HEK293 (cell line): ENCODE measurements at regions not wholly inside any gene's neighbourhood (a gene's known extent, or its start where the extent isn't known, plus 50 kb on each side); places are given as distances from the start of the nearest gene placed in this dataset.

Source experiments
- CTCF ChIA-PET: fragments of 350-600 bp; formaldehyde crosslinking; extraction: SDS; loops from one replicate; lab custom pipeline; 2021; ENCODE audit warnings: antibody characterized with exemption; lab: Yijun Ruan, JAX
- POLR2A ChIA-PET: fragments of 300-600 bp; formaldehyde crosslinking; extraction: SDS; loops from one replicate; lab custom pipeline; 2020; ENCODE audit warnings: antibody characterized with exemption, inconsistent platforms; lab: Yijun Ruan, JAX
- H3K27ac ChIP-seq: fragments of 200-500 bp; sonication (Bioruptor generic); 2 replicates; pipeline ENCODE4 v1.5.1; 2014; ENCODE audit warnings: low read depth, low read length, control low read depth, inconsistent platforms; ENCODE audit errors: extremely low read depth
- H3K36me3 ChIP-seq, 2 experiments: fragments of 200-500 bp in 1 of 2; sonication (Bioruptor generic) in 1 of 2; 1 replicate in 1 of 2; 2 replicates in 1 of 2; pipeline ENCODE4 v1.5.1; 2014 to 2017; ENCODE audit warnings: inconsistent platforms in 2 of 2, low read length in 2 of 2; ENCODE audit not compliant: control insufficient read depth in 2 of 2, insufficient read depth in 1 of 2
- H3K4me1 ChIP-seq: fragments of 200-500 bp; sonication (Bioruptor generic); 2 replicates; pipeline ENCODE4 v1.5.1; 2014; ENCODE audit warnings: mild to moderate bottlenecking, low read length, inconsistent platforms; ENCODE audit not compliant: control insufficient read depth, insufficient read depth
- H3K4me3 ChIP-seq: 2 replicates; pipeline ENCODE4 v1.5.1; 2011; ENCODE audit warnings: low read depth, mild to moderate bottlenecking, control low read depth, low read length, moderate library complexity
- H3K9me3 ChIP-seq: fragments of 200-500 bp; sonication (Bioruptor generic); 2 replicates; pipeline ENCODE4 v1.5.1; 2014; ENCODE audit warnings: low read depth, low read length, inconsistent platforms; ENCODE audit not compliant: control insufficient read depth, insufficient read depth
- BCL11A ChIP-seq: fragments of 450-650 bp; formaldehyde crosslinking; IDR thresholded peaks from 2 replicates; pipeline ENCODE4 v1.5.1; 2016; ENCODE audit warnings: low read depth, missing biosample characterization, missing genetic modification characterization
- GLIS2 ChIP-seq: fragments of 450-650 bp; formaldehyde crosslinking; IDR thresholded peaks from 2 replicates; pipeline ENCODE4 v1.5.1; 2016; ENCODE audit warnings: missing biosample characterization, missing genetic modification characterization
- PRDM1 ChIP-seq: fragments of 450-650 bp; formaldehyde crosslinking; IDR thresholded peaks from 2 replicates; pipeline ENCODE4; 2016; ENCODE audit warnings: missing biosample characterization, missing genetic modification characterization
- PRDM10 ChIP-seq: fragments of 450-650 bp; formaldehyde crosslinking; IDR thresholded peaks from 2 replicates; pipeline ENCODE4 v1.5.1; 2016; ENCODE audit warnings: missing biosample characterization, missing genetic modification characterization
- RBAK ChIP-seq: fragments of 450-650 bp; formaldehyde crosslinking; IDR thresholded peaks from 2 replicates; pipeline ENCODE4 v1.5.1; 2016; ENCODE audit warnings: missing biosample characterization, missing genetic modification characterization
- SETDB1 ChIP-seq: IDR thresholded peaks from one replicate; pipeline ENCODE4 v1.6.1; 2017; ENCODE audit warnings: mild to moderate bottlenecking, low read length, moderate library complexity, mixed read lengths; ENCODE audit not compliant: insufficient read length
- SP2 ChIP-seq: fragments of 450-650 bp; formaldehyde crosslinking; IDR thresholded peaks from 2 replicates; pipeline ENCODE4 v1.5.1; 2016; ENCODE audit warnings: missing biosample characterization, missing genetic modification characterization
- ZBTB20 ChIP-seq: fragments of 450-650 bp; formaldehyde crosslinking; IDR thresholded peaks from 2 replicates; pipeline ENCODE4 v1.5.1; 2016; ENCODE audit warnings: missing biosample characterization, missing genetic modification characterization
- ZBTB44 ChIP-seq: fragments of 450-650 bp; IDR thresholded peaks from 2 replicates; pipeline ENCODE4 v1.5.1; 2018; ENCODE audit warnings: missing biosample characterization, mild to moderate bottlenecking, missing genetic modification characterization
- ZFHX2 ChIP-seq: fragments of 450-650 bp; formaldehyde crosslinking; conservative IDR thresholded peaks from 2 replicates; pipeline ENCODE4 v1.5.1; 2016; ENCODE audit warnings: missing biosample characterization, missing genetic modification characterization
- ZNF184 ChIP-seq: fragments of 450-650 bp; IDR thresholded peaks from 2 replicates; pipeline ENCODE4 v1.5.1; 2018; ENCODE audit warnings: missing biosample characterization, mild to moderate bottlenecking, missing genetic modification characterization
- ZNF221 ChIP-seq: fragments of 450-650 bp; formaldehyde crosslinking; IDR thresholded peaks from 2 replicates; pipeline ENCODE4 v1.5.1; 2017; ENCODE audit warnings: missing biosample characterization, missing genetic modification characterization, borderline replicate concordance
- ZNF248 ChIP-seq: fragments of 450-650 bp; formaldehyde crosslinking; IDR thresholded peaks from 2 replicates; pipeline ENCODE4 v1.5.1; 2017; ENCODE audit warnings: missing biosample characterization, missing genetic modification characterization
- ZNF280C ChIP-seq: fragments of 450-650 bp; formaldehyde crosslinking; IDR thresholded peaks from 2 replicates; pipeline ENCODE4 v1.5.1; 2016; ENCODE audit warnings: missing biosample characterization, missing genetic modification characterization
- ZNF423 ChIP-seq: fragments of 450-650 bp; formaldehyde crosslinking; IDR thresholded peaks from 2 replicates; pipeline ENCODE4 v1.5.1; 2016; ENCODE audit warnings: missing biosample characterization, missing genetic modification characterization
- ZNF544 ChIP-seq: fragments of 450-650 bp; formaldehyde crosslinking; IDR thresholded peaks from 2 replicates; pipeline ENCODE4 v1.5.0; 2017; ENCODE audit warnings: missing biosample characterization, missing genetic modification characterization
- ZNF600 ChIP-seq: fragments of 450-650 bp; formaldehyde crosslinking; IDR thresholded peaks from 2 replicates; pipeline ENCODE4 v1.5.1; 2016; ENCODE audit warnings: missing biosample characterization, missing genetic modification characterization

- TF ChIP-seq ZFHX2 (peak; percentile 66), ZNF221 (tag by site-specific recombination) (no peak), PRDM1 (tag by site-specific recombination) (peak; percentile 75), GLIS2 (tag by site-specific recombination) (no peak), ZBTB44 (tag by site-specific recombination) (no peak), ZNF184 (tag by site-specific recombination) (no peak)
- CTCF ChIA-PET: no interaction called here
- Histone ChIP-seq H3K4me1 (no peaks in the 10 kb centered on the region), H3K9me3 (no peaks in the 10 kb centered on the region), H3K36me3 (no peaks in the 10 kb centered on the region), H3K4me3 (no peak overlapping the region), H3K27ac (no peak overlapping the region)
- POLR2A ChIA-PET: no interaction called here
Observed at GRCh38 chr2:216808805-216809425, 50.9 kb downstream of the TNP1 start.

GRCh38 chr2:216807857-216808272, 52.0 kb downstream of the TNP1 start:
- CTCF ChIA-PET: interaction anchor here (1.2 kb wide), 1 partner anchor 114 kb away, joined by 4 read pairs; no protein-coding TSS in a partner anchor
- POLR2A ChIA-PET: no interaction called here
- Histone ChIP-seq H3K4me1 (no peaks in the 10 kb centered on the region), H3K27ac (no peak overlapping the region), H3K36me3 (no peaks in the 10 kb centered on the region), H3K4me3 (no peak overlapping the region), H3K9me3 (no peaks in the 10 kb centered on the region)
- TF ChIP-seq ZNF423 (tag by site-specific recombination) (no peak), ZNF600 (tag by site-specific recombination) (no peak), ZNF248 (no peak), BCL11A (tag by site-specific recombination) (no peak), PRDM10 (no peak), ZBTB20 (tag by site-specific recombination) (no peak), RBAK (tag by site-specific recombination) (no peak), ZNF280C (tag by site-specific recombination) (no peak), SP2 (tag by site-specific recombination) (no peak), ZNF544 (tag by site-specific recombination) (no peak), SETDB1 (no peak)
